A673 (cell line): ENCODE measurements at regions not wholly inside any gene's neighbourhood (a gene's known extent, or its start where the extent isn't known, plus 50 kb on each side); places are given as distances from the start of the nearest gene placed in this dataset.

Source experiments
- BruUV-seq: library from RNA; stranded (reverse); fragments of 400-500 nt; replicated peaks from 2 replicates; lab custom pipeline; 2021; lab: Mats Ljungman, UMichigan
- CTCF ChIA-PET: fragments of 300-600 bp; sonication (Branson Sonifier 250); formaldehyde crosslinking; loops from one replicate; lab custom pipeline; 2022; ENCODE audit warnings: antibody characterized with exemption; lab: Charles Lee
- POLR2A ChIA-PET: fragments of 300-600 bp; sonication (Branson Sonifier 250); formaldehyde crosslinking; loops from one replicate; lab custom pipeline; 2022; ENCODE audit warnings: antibody characterized with exemption; ENCODE audit not compliant: low non-redundant PET; lab: Charles Lee
- DNase-seq: peaks from one replicate; pipeline ENCODE4 v3.0.0-alpha.2; 2015; ENCODE audit warnings: low spot score
- H3K27ac ChIP-seq: fragments of 200-600 bp; sonication (generic); 2 replicates; pipeline ENCODE4 v1.5.1; 2016; ENCODE audit warnings: mixed run types, low read depth, mild to moderate bottlenecking, mixed read lengths, antibody characterized with exemption, low read length; ENCODE audit not compliant: poor library complexity, severe bottlenecking
- H3K27me3 ChIP-seq: fragments of 200-600 bp; sonication (generic); replicated peaks from 2 replicates; pipeline ENCODE4 v1.6.1; 2017; ENCODE audit warnings: mixed run types, low read depth, mild to moderate bottlenecking, mixed read lengths, antibody characterized with exemption, low read length; ENCODE audit not compliant: insufficient read depth, poor library complexity
- H3K36me3 ChIP-seq: fragments of 200-600 bp; sonication (generic); 2 replicates; pipeline ENCODE4 v1.6.1; 2016; ENCODE audit warnings: mixed run types, mild to moderate bottlenecking, mixed read lengths, antibody characterized with exemption, low read length; ENCODE audit not compliant: insufficient read depth, poor library complexity, severe bottlenecking
- H3K4me1 ChIP-seq: fragments of 200-600 bp; sonication (generic); 2 replicates; pipeline ENCODE4 v1.6.1; 2017; ENCODE audit warnings: mixed run types, mild to moderate bottlenecking, mixed read lengths, antibody characterized with exemption, low read length; ENCODE audit not compliant: insufficient read depth, poor library complexity, severe bottlenecking
- H3K4me3 ChIP-seq: fragments of 200-600 bp; sonication (generic); 2 replicates; pipeline ENCODE4 v1.5.1; 2016; ENCODE audit warnings: low read depth, mixed run types, mild to moderate bottlenecking, mixed read lengths, low read length; ENCODE audit not compliant: poor library complexity, severe bottlenecking
- H3K9me3 ChIP-seq: fragments of 200-600 bp; sonication (generic); 2 replicates; pipeline ENCODE4 v1.6.1; 2016; ENCODE audit warnings: mixed run types, low read depth, mild to moderate bottlenecking, mixed read lengths, antibody characterized with exemption, low read length; ENCODE audit not compliant: poor library complexity, severe bottlenecking
- EZH2 ChIP-seq: fragments of 200-600 bp; sonication (generic); IDR thresholded peaks from 2 replicates; pipeline ENCODE4 v1.6.1; 2017; ENCODE audit warnings: borderline replicate concordance, low read depth, mild to moderate bottlenecking, mixed read lengths, antibody characterized with exemption, low read length; ENCODE audit not compliant: poor library complexity, severe bottlenecking
- intact Hi-C: fragments of 100-400 bp; cut with micrococcal nuclease; formaldehyde crosslinking; loops from one replicate; pipeline ENCODE4 v1.10.0; 2022; ENCODE audit not compliant: unreplicated experiment
- TF ChIP-seq, protein P1 (sequence below): fragments of 300-800, 200-600 bp; sonication (generic); conservative IDR thresholded peaks from 2 replicates; pipeline ENCODE4 v1.5.1; 2017; ENCODE audit warnings: low read depth, mild to moderate bottlenecking, antibody characterized with exemption, low read length, moderate library complexity, mixed read lengths

DNA sequence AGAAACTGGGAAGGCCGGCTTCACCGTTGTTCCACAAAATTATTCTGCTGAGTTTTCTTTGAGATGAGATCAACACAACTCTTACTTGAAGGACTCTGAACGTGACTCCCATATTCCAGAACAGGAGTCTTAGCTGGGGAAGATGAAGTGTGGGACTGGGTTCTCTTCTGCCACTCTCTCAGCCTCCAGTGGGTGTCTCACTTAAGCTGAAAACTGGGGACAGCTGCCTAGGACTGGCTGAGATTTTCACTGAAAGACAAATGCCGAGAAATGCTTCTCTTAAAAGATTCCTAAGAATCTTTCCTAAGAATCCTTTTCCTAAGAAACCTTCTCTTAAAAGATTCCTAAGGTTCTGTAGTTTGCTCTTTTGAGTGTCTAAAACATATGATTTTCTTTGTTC, 156.6 kb upstream of the LHCGR start:
- Histone ChIP-seq H3K9me3 (no peaks in the 10 kb centered on the region), H3K4me3 (no peak overlapping the region), H3K4me1 (peaks cover 13% of the 10 kb centered on the region), H3K36me3 (no peaks in the 10 kb centered on the region), H3K27ac (no peak overlapping the region), H3K27me3 (no peaks in the 10 kb centered on the region)
- intact Hi-C loops: no loop called here
- ChIA-PET CTCF (no interaction called here), POLR2A (no interaction called here)
- TF ChIP-seq EZH2: no peak
- TF ChIP-seq, protein P1, sequence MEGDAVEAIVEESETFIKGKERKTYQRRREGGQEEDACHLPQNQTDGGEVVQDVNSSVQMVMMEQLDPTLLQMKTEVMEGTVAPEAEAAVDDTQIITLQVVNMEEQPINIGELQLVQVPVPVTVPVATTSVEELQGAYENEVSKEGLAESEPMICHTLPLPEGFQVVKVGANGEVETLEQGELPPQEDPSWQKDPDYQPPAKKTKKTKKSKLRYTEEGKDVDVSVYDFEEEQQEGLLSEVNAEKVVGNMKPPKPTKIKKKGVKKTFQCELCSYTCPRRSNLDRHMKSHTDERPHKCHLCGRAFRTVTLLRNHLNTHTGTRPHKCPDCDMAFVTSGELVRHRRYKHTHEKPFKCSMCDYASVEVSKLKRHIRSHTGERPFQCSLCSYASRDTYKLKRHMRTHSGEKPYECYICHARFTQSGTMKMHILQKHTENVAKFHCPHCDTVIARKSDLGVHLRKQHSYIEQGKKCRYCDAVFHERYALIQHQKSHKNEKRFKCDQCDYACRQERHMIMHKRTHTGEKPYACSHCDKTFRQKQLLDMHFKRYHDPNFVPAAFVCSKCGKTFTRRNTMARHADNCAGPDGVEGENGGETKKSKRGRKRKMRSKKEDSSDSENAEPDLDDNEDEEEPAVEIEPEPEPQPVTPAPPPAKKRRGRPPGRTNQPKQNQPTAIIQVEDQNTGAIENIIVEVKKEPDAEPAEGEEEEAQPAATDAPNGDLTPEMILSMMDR: peak; percentile 49; the same call in 1 of the 2 replicates
- peak; percentile 38 for DNase-seq
- BruUV-seq: no TSS peak

DNA sequence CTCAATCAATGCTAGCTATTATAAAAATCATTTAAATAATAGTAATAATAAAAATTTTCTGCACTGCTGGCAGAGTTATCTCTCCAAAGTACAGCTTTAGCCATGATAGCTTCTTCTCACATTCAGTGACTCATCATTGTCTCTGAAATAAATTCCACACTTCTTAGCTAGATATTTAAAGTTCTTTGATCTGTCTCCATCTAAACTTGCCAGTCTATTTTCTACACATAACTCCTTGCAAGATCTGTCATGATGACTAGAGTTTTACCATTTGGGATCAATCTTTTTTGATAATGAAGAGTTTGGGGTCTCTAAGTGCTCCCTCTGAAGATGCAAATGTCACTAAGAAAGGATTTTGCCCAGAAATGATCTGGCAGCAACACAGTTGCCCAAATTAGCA, 155.4 kb upstream of the LHCGR start:
- Histone ChIP-seq H3K36me3 (no peaks in the 10 kb centered on the region), H3K27me3 (no peaks in the 10 kb centered on the region), H3K9me3 (no peaks in the 10 kb centered on the region), H3K4me3 (no peak overlapping the region), H3K27ac (no peak overlapping the region), H3K4me1 (peaks cover 21% of the 10 kb centered on the region)
- DNase-seq: no peak
- ChIA-PET POLR2A (no interaction called here), CTCF (no interaction called here)
- BruUV-seq: no TSS peak
- intact Hi-C loops: no loop called here
- TF ChIP-seq EZH2: no peak
- TF ChIP-seq, protein P1: no peak

DNA sequence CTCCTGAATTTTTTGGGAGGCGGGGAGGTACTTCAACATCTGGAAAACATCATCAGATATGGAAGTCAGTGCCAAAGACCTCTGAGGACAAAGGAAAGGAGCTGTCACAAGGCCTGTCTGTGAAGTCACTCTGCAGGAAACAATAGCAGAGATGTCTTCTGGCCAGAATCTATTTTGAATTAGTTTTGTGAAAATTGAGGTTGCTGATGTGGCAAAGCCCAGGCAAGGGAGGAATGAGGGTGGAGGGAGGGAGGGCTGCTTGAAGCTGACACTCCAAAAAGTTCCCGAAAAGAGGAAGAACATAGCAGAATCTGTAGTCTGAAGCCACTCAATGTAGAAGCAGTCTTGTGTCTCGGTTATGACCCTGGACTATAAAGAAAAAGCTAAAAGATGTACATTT, 151.1 kb upstream of the LHCGR start:
- H3K27me3 ChIP-seq: no peaks in the 10 kb centered on the region
- no peak overlapping the region for H3K4me3 ChIP-seq
- TF ChIP-seq EZH2: no peak
- TF ChIP-seq, protein P1: no peak
- CTCF ChIA-PET: no interaction called here
- intact Hi-C loops: no loop called here
- POLR2A ChIA-PET: no interaction called here
- no peaks in the 10 kb centered on the region for H3K9me3 ChIP-seq
- no TSS peak for BruUV-seq
- no peaks in the 10 kb centered on the region for H3K36me3 ChIP-seq
- H3K27ac ChIP-seq: peak overlapping the region; percentile 20
- H3K4me1 ChIP-seq: peaks cover 15% of the 10 kb centered on the region
- DNase-seq: peak; percentile 31
